Cardiac fibroblast (primary cell): ENCODE measurements at regions not wholly inside any gene's neighbourhood (a gene's known extent, or its start where the extent isn't known, plus 50 kb on each side); places are given as distances from the start of the nearest gene placed in this dataset.

Experiments
- DNase-seq, 2 donors: peaks; one replicate each; pipeline versions ENCODE4 v3.0.0 to v3.0.0-alpha.2; 2010; ENCODE audit warnings: low read depth in 2 of 2
- H3K4me3 ChIP-seq, 2 donors: replicated peaks in 1 of 2; 1 replicate in 1 of 2; 2 replicates in 1 of 2; pipeline ENCODE4 v1.5.1; 2011; ENCODE audit warnings: low read depth in 2 of 2, low read length in 2 of 2, mild to moderate bottlenecking in 2 of 2, moderate library complexity in 1 of 2
- CTCF ChIP-seq: IDR thresholded peaks from one replicate; pipeline ENCODE4 v1.5.1; 2011; ENCODE audit warnings: low read depth, mild to moderate bottlenecking, low read length, inconsistent platforms

- DNase-seq = no peak
- H3K4me3 ChIP-seq = no peak overlapping the region
- no peak for TF ChIP-seq CTCF
These were observed 372.2 kb downstream of the MRPL39 start for GRCh38 chr21:25234857-25235801.

- TF ChIP-seq CTCF = no peak
- DNase-seq = no peak
- H3K4me3 ChIP-seq = no peak overlapping the region
These were observed 386.3 kb downstream of the MRPL39 start for GRCh38 chr21:25220954-25221353.

GRCh38 chr21:25220169-25220568 is 387.1 kb downstream of the MRPL39 start:
- DNase-seq = no peak
- no peak for TF ChIP-seq CTCF
- no peak overlapping the region for H3K4me3 ChIP-seq

GRCh38 chr21:25215698-25216384 is 391.4 kb downstream of the MRPL39 start:
- TF ChIP-seq CTCF = no peak
- no peak for DNase-seq

GRCh38 chr21:25214676-25215075 is 392.6 kb downstream of the MRPL39 start:
- no peak for TF ChIP-seq CTCF
- no peak for DNase-seq

More at GRCh38 chr21:25215698-25216384, 391.4 kb downstream of the MRPL39 start:
- H3K4me3 ChIP-seq = no peak overlapping the region

GRCh38 chr21:25199944-25200343 is 407.3 kb downstream of the MRPL39 start:
- no peak overlapping the region for H3K4me3 ChIP-seq
- no peak for TF ChIP-seq CTCF
- no peak for DNase-seq

More at GRCh38 chr21:25214676-25215075, 392.6 kb downstream of the MRPL39 start:
- H3K4me3 ChIP-seq = no peak overlapping the region
